H7 (cell line): ENCODE measurements at regions not wholly inside any gene's neighbourhood (a gene's known extent, or its start where the extent isn't known, plus 50 kb on each side); places are given as distances from the start of the nearest gene placed in this dataset.
"Not testable (repeated sequence)": the region's sequence is repeated elsewhere in the genome, so short reads cannot be mapped to it uniquely, and the experiment has no call there.

Experiments used
- DNase-seq: peaks from one replicate; pipeline ENCODE4 v3.0.0; 2012
- H3K27me3 ChIP-seq: 2 replicates; pipeline ENCODE4 v1.6.0; 2011; ENCODE audit warnings: mild to moderate bottlenecking, low read length; ENCODE audit not compliant: control insufficient read depth, insufficient read depth
- H3K36me3 ChIP-seq: replicated peaks from 2 replicates; pipeline ENCODE4 v1.5.1; 2011; ENCODE audit warnings: low read length; ENCODE audit not compliant: control insufficient read depth, insufficient read depth
- H3K4me3 ChIP-seq: 2 replicates; pipeline ENCODE4 v1.5.1; 2011; ENCODE audit warnings: low read depth, mild to moderate bottlenecking, control low read depth, low read length, moderate library complexity; ENCODE audit not compliant: insufficient read depth

DNA sequence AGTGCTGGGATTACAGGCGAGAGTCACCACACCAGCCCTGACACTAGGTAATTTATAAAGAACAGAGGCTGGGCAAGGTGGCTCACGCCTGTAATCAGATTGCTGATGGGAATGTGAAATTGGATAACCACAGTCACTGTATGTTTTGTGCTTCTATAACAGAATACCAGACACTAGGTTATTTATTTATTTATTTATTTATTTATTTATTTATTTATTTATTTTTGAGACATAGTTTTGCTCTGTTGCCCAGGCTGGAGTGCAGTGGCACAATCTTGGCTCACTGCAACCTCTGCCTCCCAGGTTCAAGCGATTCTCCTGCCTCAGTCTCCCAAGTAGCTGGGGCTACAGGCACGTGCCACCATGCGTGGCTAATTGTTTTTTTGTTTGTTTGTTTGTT is 130.0 kb upstream of the FOXN3 start:
- DNase-seq, H3K36me3 ChIP-seq, H3K27me3 ChIP-seq, H3K4me3 ChIP-seq: not testable (repeated sequence)

DNA sequence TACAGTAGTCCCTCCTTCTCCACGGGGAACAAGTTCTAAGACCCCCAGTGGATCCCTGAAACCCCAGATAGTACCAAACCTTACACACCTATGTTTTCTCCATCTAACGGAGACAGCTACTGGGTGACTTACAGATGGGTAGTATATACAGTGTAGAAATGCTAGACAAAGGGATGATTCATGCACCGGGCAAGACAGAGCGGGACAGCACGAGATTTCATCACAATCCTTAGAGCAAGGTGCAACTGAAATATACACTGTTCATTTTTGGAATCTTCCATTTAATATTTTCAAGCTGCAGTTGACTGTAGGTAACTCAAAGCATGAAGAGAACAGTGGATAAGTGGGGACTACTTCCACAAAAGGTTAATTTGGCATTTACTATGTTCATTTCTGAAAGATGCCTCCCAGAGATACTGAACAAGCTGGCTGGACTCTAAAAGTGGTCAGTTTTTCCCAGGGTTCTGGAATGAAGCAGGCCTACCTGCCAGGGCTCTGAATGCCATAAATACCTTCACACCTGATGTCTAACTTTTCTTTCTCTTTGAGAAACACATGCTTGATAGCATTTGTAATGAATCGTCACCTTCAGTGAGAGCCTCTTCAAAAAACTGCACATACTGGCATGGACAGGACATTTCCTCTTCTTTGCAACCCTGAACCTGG is 127.7 kb upstream of the FOXN3 start:
- H3K4me3 ChIP-seq = no peak overlapping the region
- no peak for DNase-seq
- no peaks in the 10 kb centered on the region for H3K27me3 ChIP-seq
- no peaks in the 10 kb centered on the region for H3K36me3 ChIP-seq

GRCh38 chr14:89543425-89543790 is 126.4 kb upstream of the FOXN3 start:
- DNase-seq = no peak
- H3K4me3 ChIP-seq = no peak overlapping the region
- H3K27me3 ChIP-seq = no peaks in the 10 kb centered on the region
- no peaks in the 10 kb centered on the region for H3K36me3 ChIP-seq

DNA sequence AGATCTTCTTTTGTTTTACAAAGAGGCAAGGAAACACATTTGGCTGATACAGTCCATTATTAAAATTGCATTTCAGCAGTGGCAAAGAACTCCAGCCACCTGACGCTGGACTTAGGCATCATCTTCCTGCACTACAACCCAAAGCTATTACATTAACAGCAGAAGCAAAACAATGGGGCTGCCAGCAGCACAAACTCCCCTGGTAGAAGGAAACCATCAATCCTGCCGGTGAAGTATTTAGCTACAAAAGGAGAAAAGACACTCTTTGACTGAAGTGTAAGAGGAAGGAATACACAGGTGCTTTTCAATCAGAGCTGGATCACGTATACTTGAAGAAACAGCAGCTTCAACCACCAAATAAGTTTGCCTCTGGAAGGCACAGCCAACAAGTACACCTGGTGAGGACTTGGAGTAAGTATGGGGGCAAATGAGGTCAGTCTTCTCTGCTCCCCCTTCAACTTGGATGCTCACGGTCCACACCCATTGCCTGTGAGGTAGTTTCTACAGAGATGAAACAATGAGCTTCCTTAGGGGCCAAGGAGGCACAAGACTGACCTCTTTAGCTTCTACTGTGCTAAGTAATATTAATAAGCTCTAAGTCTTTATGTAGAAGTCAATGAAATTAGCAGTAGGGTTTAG is 125.9 kb upstream of the FOXN3 start:
- H3K4me3 ChIP-seq = no peak overlapping the region
- H3K36me3 ChIP-seq = no peaks in the 10 kb centered on the region
- no peak for DNase-seq
- no peaks in the 10 kb centered on the region for H3K27me3 ChIP-seq

DNA sequence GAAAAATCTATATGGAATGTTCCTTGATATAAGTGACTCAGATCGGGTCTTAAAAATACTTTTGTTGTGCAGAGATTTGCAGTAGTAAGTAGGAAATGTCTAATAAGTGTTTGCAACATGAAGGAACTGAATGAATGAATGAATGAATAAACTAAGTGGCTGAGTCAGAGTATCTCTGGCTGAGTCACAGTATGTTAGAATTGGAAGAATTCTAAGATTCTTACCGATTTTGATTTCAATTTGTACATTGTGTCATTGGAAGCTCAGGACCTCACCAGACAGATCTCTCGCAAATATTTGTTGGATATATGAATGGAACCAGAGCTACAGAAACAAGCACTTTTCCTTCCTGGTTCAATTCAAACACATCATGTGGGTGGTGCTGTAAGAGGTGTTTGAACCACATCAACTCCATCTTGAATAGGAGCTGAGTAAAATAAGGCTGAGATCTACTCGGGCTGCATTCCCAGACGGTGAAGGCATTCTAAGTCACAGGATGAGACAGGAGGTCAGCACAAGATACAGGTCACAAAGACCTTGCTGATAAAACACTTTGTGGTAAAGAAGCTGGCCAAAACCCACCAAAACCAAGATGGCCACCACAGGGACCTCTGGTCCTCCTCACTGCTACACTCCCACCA is 123.9 kb upstream of the FOXN3 start:
- no peak overlapping the region for H3K4me3 ChIP-seq
- no peak for DNase-seq
- no peaks in the 10 kb centered on the region for H3K27me3 ChIP-seq
- H3K36me3 ChIP-seq = peaks cover 2% of the 10 kb centered on the region; the same call in 1 of the 2 replicates

DNA sequence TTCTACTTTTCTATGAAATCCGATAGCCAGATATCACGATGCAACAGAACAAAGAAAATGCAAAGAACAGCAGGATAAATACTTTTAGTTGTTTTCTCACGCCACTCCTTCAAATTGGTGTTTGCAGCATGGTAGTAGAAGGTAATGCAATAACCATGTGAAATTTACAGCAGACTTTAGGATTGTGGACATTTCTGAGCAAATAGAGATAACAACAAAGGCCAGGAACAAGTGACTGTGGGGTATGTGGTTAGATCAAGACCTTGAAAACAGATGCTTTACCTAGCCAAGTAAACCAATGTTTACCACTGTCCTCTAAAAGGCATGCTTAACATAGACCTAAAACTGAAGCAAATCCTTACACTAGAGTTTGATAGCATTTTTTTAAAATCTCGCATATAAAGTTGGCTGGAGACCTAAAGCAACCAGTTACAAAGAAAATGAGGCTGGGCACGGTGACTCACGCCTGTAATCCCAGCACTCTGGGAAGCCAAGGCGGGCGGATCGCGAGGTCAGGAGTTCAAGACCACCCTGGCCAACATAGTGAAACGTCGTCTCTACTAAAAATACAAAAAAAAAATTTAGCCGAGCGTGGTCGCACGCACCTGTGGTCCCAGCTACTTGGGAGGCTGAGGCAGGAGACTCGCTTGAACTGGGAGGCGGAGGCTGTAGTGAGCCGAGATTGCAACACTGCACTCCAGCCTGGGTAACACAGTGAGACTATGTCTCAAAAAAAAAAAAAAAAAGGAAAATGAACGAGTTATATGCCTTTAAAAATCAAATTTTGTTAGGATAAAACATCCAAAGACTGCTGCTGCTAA is 123.2 kb upstream of the FOXN3 start:
- no peak for DNase-seq
- Histone ChIP-seq H3K27me3 (no peaks in the 10 kb centered on the region), H3K4me3 (no peak overlapping the region), H3K36me3 (peaks cover 2% of the 10 kb centered on the region; the same call in 1 of the 2 replicates)

DNA sequence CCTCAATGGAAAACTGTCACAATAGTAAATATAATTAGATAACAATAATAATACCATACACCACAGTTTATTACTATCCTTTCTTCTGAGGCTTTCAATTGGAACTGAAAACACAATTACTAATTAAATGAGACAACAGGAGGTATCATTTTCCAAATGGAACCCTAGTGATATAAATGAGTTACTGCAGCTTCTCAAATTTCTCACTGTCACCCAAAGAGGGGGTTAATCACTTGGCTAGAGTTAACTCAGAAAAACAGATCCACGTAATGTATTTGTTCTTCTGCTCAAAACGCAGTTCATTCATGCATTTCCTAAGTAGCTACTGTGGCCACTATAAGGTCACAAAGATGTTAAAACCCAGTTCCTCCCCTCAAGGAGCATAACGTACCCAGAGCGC is 120.9 kb upstream of the FOXN3 start:
- peak; percentile 35 for DNase-seq
- H3K27me3 ChIP-seq = no peaks in the 10 kb centered on the region
- H3K36me3 ChIP-seq = peaks cover 2% of the 10 kb centered on the region; the same call in 1 of the 2 replicates
- no peak overlapping the region for H3K4me3 ChIP-seq

DNA sequence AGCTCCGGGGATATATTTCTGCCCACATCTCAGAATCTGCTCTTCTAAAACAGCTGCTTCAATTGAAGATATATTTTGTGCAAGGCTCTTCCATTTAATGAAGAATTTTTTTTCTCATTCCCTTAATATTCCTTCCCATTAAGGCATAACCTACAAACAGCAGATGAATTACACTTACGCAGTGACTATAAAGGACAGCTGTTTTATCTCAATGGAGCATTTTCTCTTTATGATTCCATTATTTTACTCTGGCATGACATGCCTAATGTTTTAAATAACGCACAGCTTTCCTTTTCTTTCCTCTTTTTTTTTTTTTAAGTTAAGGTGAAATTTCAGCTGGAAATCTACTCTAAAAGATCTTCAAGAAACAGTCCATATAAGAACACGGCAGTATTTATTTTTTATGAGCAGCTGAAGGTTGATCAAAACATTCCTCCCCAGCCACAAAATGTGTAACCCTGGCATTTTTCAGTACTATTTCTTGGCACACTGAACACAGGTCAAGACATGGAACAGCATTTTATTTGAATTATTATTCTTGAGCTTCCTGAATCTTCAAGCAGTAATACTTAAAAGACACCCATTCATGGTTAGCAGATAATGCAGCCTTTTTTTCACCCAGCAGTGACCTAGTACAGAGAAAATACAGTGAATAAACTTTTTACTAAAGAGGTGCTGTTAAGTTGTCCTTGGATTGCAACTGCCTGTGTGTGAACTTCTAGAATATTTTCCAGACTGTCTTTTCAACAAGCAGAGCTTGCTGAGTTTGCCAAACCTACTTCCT is 118.1 kb upstream of the FOXN3 start:
- no peak for DNase-seq
- Histone ChIP-seq H3K4me3 (no peak overlapping the region), H3K36me3 (peaks cover 2% of the 10 kb centered on the region), H3K27me3 (no peaks in the 10 kb centered on the region)

GRCh38 chr14:89533766-89534165 is 116.7 kb upstream of the FOXN3 start:
- Histone ChIP-seq H3K36me3 (peaks cover 2% of the 10 kb centered on the region), H3K4me3 (no peak overlapping the region), H3K27me3 (no peaks in the 10 kb centered on the region)
- DNase-seq = no peak

- no peak for DNase-seq
- no peak overlapping the region for H3K4me3 ChIP-seq
- H3K36me3 ChIP-seq = peaks cover 2% of the 10 kb centered on the region
- H3K27me3 ChIP-seq = no peaks in the 10 kb centered on the region
Measured at GRCh38 chr14:89533136-89533535, 116.1 kb upstream of the FOXN3 start.

GRCh38 chr14:89531661-89532335 is 114.8 kb upstream of the FOXN3 start:
- Histone ChIP-seq H3K36me3 (no peaks in the 10 kb centered on the region; the same call in 1 of the 2 replicates), H3K4me3 (no peak overlapping the region), H3K27me3 (no peaks in the 10 kb centered on the region)
- no peak for DNase-seq

DNA sequence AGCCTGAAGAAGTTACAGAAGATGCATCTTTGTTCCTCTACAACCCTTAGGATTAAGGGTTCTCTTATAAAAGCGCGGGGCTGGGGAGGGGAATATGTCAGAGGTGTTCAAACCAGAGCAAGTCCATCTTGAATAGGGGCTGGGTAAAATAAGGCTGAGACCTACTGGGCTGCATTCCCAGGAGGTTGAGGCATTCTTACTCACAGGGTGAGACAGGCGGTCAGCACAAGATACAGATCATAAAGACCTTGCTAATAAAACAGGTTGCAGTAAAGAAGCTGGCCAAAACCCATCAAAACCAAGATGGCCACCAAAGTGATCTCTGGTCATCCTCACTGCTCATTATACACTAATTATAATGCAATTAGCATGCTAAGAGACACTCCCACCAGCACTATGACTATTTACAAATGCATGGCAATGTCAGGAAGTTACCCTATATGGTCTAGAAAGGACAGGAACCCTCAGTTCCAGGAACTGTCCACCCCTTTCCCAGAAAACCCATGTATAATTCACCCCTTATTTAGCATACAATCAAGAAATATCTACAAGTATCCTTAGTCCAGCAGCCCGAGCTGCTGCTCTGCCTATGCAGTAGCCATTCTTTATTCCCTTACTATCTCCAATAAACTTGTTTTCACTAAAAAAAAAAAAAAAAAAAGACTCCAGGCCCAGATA is 108.1 kb upstream of the FOXN3 start:
- DNase-seq = no peak
- Histone ChIP-seq H3K4me3 (no peak overlapping the region), H3K36me3 (no peaks in the 10 kb centered on the region), H3K27me3 (no peaks in the 10 kb centered on the region)

DNA sequence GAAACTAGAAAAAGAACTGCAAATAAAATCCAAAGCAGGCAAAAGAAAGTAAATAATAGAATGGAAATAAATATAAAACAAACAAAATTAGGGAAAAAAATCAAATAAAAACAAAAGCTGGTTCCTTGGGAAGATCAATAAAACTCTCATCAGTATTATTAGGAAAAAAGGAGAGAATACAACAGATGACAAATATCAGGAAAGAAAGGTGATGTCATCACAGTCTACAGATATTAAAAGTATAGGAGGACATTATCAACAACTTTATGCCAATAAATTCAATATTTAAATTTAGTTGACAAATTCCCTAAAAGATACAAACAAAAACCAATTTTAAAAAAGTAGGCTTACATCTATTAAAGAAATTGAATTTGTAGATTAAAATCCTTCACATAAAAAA is 107.4 kb upstream of the FOXN3 start:
- no peak for DNase-seq
- Histone ChIP-seq H3K27me3 (no peaks in the 10 kb centered on the region), H3K4me3 (no peak overlapping the region), H3K36me3 (no peaks in the 10 kb centered on the region)
